Activated naive CD4-positive, alpha-beta T cell treated with anti-CD3 and anti-CD28 coated beads for 36 hours (primary cell): ENCODE measurements at regions not wholly inside any gene's neighbourhood (a gene's known extent, or its start where the extent isn't known, plus 50 kb on each side); places are given as distances from the start of the nearest gene placed in this dataset.
"Not testable (repeated sequence)": the region's sequence is repeated elsewhere in the genome, so short reads cannot be mapped to it uniquely, and the experiment has no call there.

Experiments
- CTCF ChIA-PET: fragments of 350-600 bp; sonication (Branson Sonifier 250); formaldehyde crosslinking; loops from one replicate; lab custom pipeline; 2021; ENCODE audit warnings: antibody characterized with exemption; lab: Charles Lee
- DNase-seq: peaks from one replicate; pipeline ENCODE4 v3.0.0-alpha.2; 2020
- H3K27ac Mint-ChIP-seq: one replicate; pipeline ENCODE4 v1.8.0; 2021; ENCODE audit warnings: mild to moderate bottlenecking, mixed read lengths
- H3K27me3 Mint-ChIP-seq: one replicate; pipeline ENCODE4 v1.8.0; 2021; ENCODE audit warnings: low read depth, mixed read lengths
- H3K36me3 Mint-ChIP-seq: one replicate; pipeline ENCODE4 v1.8.0; 2021; ENCODE audit warnings: low read depth, mixed read lengths
- H3K4me1 Mint-ChIP-seq: one replicate; pipeline ENCODE4 v1.8.0; 2021; ENCODE audit warnings: low read depth, mixed read lengths
- H3K4me3 Mint-ChIP-seq: one replicate; pipeline ENCODE4 v1.8.0; 2021; ENCODE audit warnings: mild to moderate bottlenecking, moderate library complexity, mixed read lengths
- H3K9me3 Mint-ChIP-seq: one replicate; pipeline ENCODE4 v1.8.0; 2021; ENCODE audit warnings: mixed read lengths
- intact Hi-C: fragments of 100-400 bp; cut with micrococcal nuclease; formaldehyde crosslinking; loops from one replicate; pipeline ENCODE4 v1.15.1; 2023

DNA sequence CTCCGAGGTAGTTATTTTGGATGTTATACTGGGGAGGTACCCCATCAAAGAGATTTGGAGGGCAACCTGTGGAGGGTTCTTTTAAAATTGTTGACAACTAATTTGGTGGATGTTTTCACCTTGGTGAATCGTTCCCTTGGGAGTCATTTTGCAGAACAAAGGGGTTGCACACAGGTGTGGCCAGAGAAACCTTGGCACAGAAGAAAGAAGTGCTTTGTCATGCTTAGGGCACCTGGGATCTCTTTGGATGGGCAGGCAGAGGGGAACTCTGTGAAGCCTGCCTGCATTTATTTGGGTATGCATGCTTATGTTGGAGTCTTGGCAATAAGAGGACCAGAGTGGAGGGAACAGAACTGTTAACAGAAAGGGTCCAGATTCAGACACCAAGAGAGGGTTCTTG is 376.4 kb upstream of the AMELY start:
- Mint-ChIP-seq H3K27ac (peak overlapping the region; percentile 91), H3K4me1 (peaks cover 65% of the 10 kb centered on the region), H3K36me3 (peaks cover 41% of the 10 kb centered on the region)
- DNase-seq, intact Hi-C loops, H3K4me3 Mint-ChIP-seq, H3K9me3 Mint-ChIP-seq, H3K27me3 Mint-ChIP-seq: not testable (repeated sequence)
- CTCF ChIA-PET = interaction anchor here (1.5 kb wide), 1 partner anchor 12 kb away, joined by 3 read pairs; no protein-coding TSS in a partner anchor

DNA sequence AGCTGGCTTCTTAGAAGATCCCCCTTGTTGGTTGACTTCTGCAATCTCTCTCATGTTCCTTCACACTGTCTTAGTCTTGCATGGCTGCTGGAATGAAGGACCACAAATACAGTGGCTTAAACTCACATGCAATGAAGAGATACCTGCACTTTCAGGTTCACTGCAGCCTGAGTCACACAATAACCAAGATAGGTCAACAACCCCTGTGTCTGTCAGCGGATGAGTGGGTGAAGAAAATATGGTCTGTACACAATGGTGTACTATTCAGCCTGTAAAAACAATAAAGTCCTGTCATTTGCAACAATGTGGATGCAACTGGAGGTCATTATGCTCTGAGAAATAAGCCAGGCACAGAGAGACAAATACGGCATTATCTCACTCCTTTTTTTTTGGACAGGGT is 373.8 kb upstream of the AMELY start:
- intact Hi-C loops = loop anchor here (2.0 kb wide), 1 partner anchor 17 kb away; no protein-coding TSS in a partner anchor
- Mint-ChIP-seq H3K4me3 (no peak overlapping the region), H3K27ac (peak overlapping the region; percentile 59), H3K36me3 (peaks cover 45% of the 10 kb centered on the region), H3K4me1 (peaks cover 64% of the 10 kb centered on the region), H3K9me3 (no peaks in the 10 kb centered on the region), H3K27me3 (no peaks in the 10 kb centered on the region)
- no peak for DNase-seq
- CTCF ChIA-PET = interaction anchor here (0.6 kb wide), 1 partner anchor 10 kb away, joined by 3 read pairs; no protein-coding TSS in a partner anchor

DNA sequence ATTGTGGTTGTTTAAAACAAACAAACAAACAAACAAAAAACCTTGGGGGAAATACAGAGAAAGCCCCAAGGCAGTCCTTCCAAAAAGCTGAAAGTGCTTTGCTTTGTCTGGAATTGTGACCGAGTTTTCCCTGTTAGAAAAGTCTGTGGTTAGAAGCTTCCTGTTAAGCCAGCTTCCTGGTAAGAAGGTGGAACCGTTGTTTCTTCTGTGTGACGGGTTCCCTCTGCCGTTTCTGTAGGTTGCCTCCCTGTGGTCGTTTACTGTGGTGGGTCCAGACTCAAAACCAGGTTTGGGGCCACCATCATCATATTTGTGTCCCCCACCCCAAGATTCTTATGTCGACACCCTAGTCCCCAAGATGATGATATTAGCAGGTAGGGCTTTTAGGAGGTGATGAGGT is 371.4 kb upstream of the AMELY start:
- peaks cover 58% of the 10 kb centered on the region for H3K36me3 Mint-ChIP-seq
- CTCF ChIA-PET = interaction anchor here (0.6 to 1.3 kb wide), 2 partner anchors 9 to 35 kb away, joined by 3 read pairs; no protein-coding TSS in a partner anchor
- H3K4me3 Mint-ChIP-seq = peak overlapping the region; percentile 27
- peak overlapping the region; percentile 87 for H3K27ac Mint-ChIP-seq
- intact Hi-C loops = no loop called here
- no peak for DNase-seq
- H3K4me1 Mint-ChIP-seq = peaks cover 67% of the 10 kb centered on the region
- no peaks in the 10 kb centered on the region for H3K27me3 Mint-ChIP-seq
- no peaks in the 10 kb centered on the region for H3K9me3 Mint-ChIP-seq

DNA sequence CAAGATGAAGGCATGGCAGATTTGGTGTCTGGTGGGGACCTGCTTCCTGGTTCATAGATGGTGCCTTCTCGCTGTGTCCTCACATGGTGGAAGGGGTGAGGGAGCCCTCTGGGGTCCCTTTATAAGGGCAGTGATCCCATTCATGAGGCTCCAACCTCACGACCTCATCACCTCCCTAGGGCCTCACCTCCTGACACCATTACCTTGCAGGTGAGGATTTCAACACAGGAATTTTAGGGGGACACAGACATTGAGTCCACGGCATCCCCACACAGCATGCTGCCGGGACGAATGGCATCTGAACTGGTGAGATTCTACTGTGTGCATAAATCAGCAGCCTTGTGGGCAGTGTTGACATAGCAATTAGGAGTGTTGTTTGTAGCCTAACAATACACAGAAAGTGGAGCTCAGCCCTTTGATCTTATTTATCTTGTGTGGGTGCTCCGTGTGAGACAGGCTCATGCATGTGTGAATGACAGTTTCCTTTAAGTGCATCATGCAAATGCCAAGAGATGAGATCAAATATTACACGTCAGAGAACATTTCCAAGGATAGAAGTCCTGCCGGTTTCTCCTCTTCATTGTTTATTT is 368.7 kb upstream of the AMELY start:
- H3K27me3 Mint-ChIP-seq, CTCF ChIA-PET, DNase-seq, H3K9me3 Mint-ChIP-seq: not testable (repeated sequence)
- Mint-ChIP-seq H3K4me1 (peaks cover 60% of the 10 kb centered on the region), H3K36me3 (peaks cover 63% of the 10 kb centered on the region), H3K4me3 (peak overlapping the region; percentile 78), H3K27ac (peak overlapping the region; percentile 94)
- intact Hi-C loops = loop anchor here (1.0 kb wide), 1 partner anchor 10 kb away; no protein-coding TSS in a partner anchor

DNA sequence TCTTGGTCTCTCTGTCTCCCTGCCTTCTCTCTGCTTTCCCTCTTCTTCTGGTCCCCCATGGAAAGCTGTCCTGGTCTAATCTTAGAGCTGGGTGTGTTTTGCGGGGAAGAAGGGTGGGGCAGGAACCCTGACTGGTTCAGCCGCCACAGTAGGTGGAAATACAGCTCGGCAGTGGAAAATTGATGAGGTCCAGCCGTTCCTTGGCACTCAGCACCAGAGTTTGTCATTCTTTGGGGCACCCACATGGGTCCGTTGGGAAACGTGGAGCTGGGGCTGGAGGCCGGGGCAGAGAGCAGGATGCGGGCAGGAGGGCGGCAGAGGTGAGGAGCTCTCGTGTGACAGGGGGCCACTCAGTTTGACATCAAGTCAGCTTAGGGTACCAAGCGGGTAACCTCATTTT is 364.2 kb upstream of the AMELY start:
- no peak for DNase-seq
- CTCF ChIA-PET = interaction anchor here (0.7 to 1.5 kb wide), 4 partner anchors 9 to 60 kb away, joined by 3 to 4 read pairs (median 4); no protein-coding TSS in a partner anchor
- peaks cover 47% of the 10 kb centered on the region for H3K36me3 Mint-ChIP-seq
- no peaks in the 10 kb centered on the region for H3K9me3 Mint-ChIP-seq
- H3K27ac Mint-ChIP-seq = peak overlapping the region; percentile 97
- peak overlapping the region; percentile 99 for H3K4me3 Mint-ChIP-seq
- peaks cover 36% of the 10 kb centered on the region for H3K4me1 Mint-ChIP-seq
- no peaks in the 10 kb centered on the region for H3K27me3 Mint-ChIP-seq
- intact Hi-C loops = loop anchor here (10.0 kb wide), 1 partner anchor 171 kb away; no protein-coding TSS in a partner anchor

DNA sequence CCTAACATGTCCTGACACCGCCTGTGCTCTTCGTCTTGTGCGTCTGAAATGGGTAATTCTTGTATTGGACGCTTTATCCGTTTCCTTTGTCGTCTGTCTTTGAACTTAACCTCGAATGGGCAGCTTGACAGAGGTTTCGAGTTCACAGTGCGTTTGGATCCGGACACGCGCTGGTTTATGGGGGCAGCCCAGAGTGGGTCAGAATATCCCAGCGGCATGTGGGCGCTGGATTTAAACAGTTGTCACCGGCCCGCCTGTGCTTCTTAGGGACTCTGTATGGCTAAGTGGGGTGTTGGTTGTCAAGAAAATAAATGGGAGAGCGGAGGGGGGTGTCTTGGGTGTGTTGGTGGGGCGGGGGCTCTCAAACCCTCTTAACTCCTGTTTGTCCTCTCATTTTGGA is 363.5 kb upstream of the AMELY start:
- CTCF ChIA-PET = interaction anchor here (1.4 kb wide), 1 partner anchor 10 kb away, joined by 4 read pairs; no protein-coding TSS in a partner anchor
- Mint-ChIP-seq H3K4me3 (peak overlapping the region; percentile 99), H3K4me1 (peaks cover 31% of the 10 kb centered on the region), H3K36me3 (peaks cover 44% of the 10 kb centered on the region), H3K27ac (peak overlapping the region; percentile 97), H3K27me3 (no peaks in the 10 kb centered on the region), H3K9me3 (no peaks in the 10 kb centered on the region)
- intact Hi-C loops = loop anchor here (10.0 kb wide), 1 partner anchor 170 kb away; no protein-coding TSS in a partner anchor
- DNase-seq = no peak

DNA sequence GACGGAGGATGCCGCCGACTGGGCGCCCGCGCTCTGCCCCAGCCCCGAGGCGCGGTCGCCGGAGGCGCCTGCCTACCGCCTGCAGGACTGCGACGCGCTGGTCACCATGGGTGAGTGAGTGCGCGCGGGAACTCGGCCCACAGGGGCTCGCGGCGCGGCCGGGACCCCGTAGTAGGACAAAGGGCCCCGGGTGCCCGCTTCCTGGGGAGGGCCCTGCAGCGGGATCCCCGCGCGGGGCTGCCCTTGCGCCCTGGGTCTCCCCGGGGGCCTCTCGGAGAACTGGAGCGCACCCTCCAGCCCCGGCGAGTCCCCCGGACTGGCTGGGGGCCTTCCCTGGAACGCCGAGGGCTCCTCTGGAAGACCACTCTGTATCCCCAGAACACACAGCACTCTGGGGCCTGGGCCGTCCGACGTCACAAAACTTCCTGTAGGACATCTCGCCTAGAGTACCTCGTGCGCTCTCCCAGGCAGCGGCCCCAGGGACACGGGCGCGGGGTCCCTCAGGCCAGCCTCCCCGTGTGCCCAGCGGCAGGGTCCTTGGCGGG is 362.9 kb upstream of the AMELY start:
- intact Hi-C loops = loop anchor here (5.0 to 10.0 kb wide), 2 partner anchors 170 to 598 kb away; no protein-coding TSS in a partner anchor
- peaks cover 38% of the 10 kb centered on the region for H3K36me3 Mint-ChIP-seq
- H3K4me3 Mint-ChIP-seq = peak overlapping the region; percentile 99
- DNase-seq = no peak
- peaks cover 26% of the 10 kb centered on the region for H3K4me1 Mint-ChIP-seq
- H3K27ac Mint-ChIP-seq = peak overlapping the region; percentile 97
- no peaks in the 10 kb centered on the region for H3K27me3 Mint-ChIP-seq
- CTCF ChIA-PET = no interaction called here
- no peaks in the 10 kb centered on the region for H3K9me3 Mint-ChIP-seq

DNA sequence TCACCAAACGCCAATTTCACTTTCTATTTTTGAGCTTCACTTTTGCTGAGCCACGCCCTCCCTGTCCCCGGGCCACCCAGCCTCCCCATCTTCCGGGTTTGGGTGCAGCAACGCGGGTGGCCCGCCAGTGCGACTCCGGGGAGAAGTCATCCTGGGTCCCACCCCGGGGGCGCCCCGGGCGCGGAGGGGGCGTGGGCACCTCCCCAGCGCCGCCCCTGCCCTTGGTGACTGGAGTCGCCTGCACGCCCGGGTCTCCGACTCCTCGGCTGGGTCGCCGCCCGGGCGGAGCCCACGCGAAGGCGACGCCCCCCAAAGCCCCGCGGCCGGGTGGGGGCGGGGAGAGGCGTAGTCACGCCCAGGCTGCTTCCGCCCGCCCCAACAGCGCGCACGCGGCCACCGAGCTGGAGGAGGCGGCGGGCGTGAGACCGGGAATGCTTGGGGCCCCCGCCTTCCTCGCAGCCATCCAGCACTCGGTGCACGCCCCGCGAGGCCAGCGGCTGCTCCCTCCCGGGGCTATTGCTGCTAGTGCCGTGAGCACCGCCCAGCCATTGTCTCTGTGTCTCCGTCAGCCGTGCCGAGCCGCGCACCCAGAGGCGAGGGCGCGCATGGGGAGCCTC is 362.1 kb upstream of the AMELY start:
- H3K4me1 Mint-ChIP-seq = peaks cover 18% of the 10 kb centered on the region
- peaks cover 30% of the 10 kb centered on the region for H3K36me3 Mint-ChIP-seq
- H3K9me3 Mint-ChIP-seq = no peaks in the 10 kb centered on the region
- H3K27me3 Mint-ChIP-seq = no peaks in the 10 kb centered on the region
- CTCF ChIA-PET = interaction anchor here (0.5 to 2.0 kb wide), 5 partner anchors 9 to 62 kb away, joined by 3 to 4 read pairs (median 4); no protein-coding TSS in a partner anchor
- DNase-seq = peak; percentile 90
- H3K4me3 Mint-ChIP-seq = peak overlapping the region; percentile 90
- intact Hi-C loops = loop anchor here (1.0 to 10.0 kb wide), 8 partner anchors 17 to 731 kb away; no protein-coding TSS in a partner anchor
- peak overlapping the region; percentile 96 for H3K27ac Mint-ChIP-seq

DNA sequence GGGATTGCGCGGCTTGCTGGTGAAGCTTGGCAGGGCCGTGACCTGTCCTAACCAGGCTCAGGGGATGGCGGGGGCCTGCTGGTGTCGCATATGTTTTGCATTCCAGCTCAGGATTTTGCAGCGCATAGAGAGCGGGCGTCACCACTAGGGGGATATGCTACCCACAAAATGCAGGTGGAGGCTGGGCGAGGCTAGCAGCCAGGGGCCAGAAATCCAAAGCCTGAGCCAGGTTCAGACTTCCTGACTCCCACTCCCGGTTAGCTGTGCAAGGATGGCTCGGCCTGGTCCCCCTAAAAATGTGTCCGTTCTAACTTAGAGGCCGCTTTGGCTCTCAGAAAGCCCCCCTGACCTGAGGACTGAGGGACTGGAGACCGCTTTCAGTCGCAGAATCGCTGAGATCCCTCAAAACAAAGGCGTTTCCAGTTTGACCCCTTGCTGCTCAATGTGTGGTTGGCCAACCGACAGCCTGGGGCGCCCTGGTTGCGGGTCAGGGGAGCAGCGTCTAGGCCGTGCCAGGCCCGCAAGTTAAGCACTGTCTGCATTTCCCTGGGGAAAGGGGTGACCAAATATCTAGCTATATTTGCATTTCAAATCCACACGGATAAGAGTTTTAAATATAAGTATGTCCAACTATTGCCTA is 361.1 kb upstream of the AMELY start:
- peak overlapping the region; percentile 90 for H3K4me3 Mint-ChIP-seq
- peaks cover 26% of the 10 kb centered on the region for H3K36me3 Mint-ChIP-seq
- CTCF ChIA-PET = interaction anchor here (0.5 to 2.0 kb wide), 10 partner anchors 37 to 236 kb away, joined by 3 to 4 read pairs (median 4); no protein-coding TSS in a partner anchor
- intact Hi-C loops = loop anchor here (1.0 to 10.0 kb wide), 8 partner anchors 18 to 732 kb away; no protein-coding TSS in a partner anchor
- H3K9me3 Mint-ChIP-seq = no peaks in the 10 kb centered on the region
- H3K27ac Mint-ChIP-seq = peak overlapping the region; percentile 96
- peak; percentile 75 for DNase-seq
- no peaks in the 10 kb centered on the region for H3K27me3 Mint-ChIP-seq
- H3K4me1 Mint-ChIP-seq = peaks cover 11% of the 10 kb centered on the region

DNA sequence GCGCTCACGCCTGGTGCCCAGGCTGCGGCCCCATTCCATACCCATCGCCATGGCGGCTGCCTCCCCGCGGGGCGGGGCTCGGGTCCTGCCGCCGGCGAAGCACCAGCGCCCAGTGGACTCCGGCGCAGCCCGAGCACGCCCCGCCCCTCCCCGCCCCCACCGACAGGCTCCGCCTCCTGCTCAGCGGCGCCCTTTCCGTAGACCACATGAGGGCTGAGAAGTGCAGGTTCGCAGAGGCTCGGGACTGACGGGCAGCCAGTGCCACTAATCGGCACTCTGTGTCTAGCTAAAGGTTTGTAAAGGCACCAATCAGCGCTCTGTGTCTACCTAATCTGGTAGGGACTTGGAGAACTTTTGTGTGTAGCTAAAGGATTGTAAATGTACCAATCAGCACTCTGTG is 352.2 kb upstream of the AMELY start:
- DNase-seq = no peak
- no peak overlapping the region for H3K27ac Mint-ChIP-seq
- intact Hi-C loops = no loop called here
- no peaks in the 10 kb centered on the region for H3K36me3 Mint-ChIP-seq
- H3K9me3 Mint-ChIP-seq = no peaks in the 10 kb centered on the region
- no peak overlapping the region for H3K4me3 Mint-ChIP-seq
- CTCF ChIA-PET = interaction anchor here (1.8 kb wide), 1 partner anchor 12 kb away, joined by 4 read pairs; no protein-coding TSS in a partner anchor
- no peaks in the 10 kb centered on the region for H3K27me3 Mint-ChIP-seq
- no peaks in the 10 kb centered on the region for H3K4me1 Mint-ChIP-seq

DNA sequence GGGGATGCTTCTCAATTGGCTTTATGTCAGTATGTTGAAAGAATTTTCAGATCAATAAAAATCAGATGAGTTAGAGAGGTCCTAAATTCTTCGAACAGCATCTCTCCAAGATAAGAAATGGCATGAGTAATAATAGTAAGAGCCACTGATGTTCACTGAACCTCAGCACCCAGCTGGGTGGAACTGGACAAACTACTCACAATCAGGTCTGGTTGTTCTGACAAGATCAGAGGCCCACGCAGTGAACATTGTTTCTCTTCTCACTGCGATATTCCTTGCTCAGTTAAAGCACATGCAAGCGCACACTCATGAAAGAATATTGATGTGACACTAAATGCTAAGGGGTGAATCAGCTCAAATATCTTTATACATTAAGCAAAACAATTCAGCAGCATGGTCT is 351.0 kb upstream of the AMELY start:
- CTCF ChIA-PET = no interaction called here
- Mint-ChIP-seq H3K36me3 (no peaks in the 10 kb centered on the region), H3K27ac (no peak overlapping the region), H3K9me3 (peaks cover 3% of the 10 kb centered on the region), H3K4me3 (no peak overlapping the region), H3K27me3 (no peaks in the 10 kb centered on the region), H3K4me1 (no peaks in the 10 kb centered on the region)
- DNase-seq = no peak
- intact Hi-C loops = no loop called here

DNA sequence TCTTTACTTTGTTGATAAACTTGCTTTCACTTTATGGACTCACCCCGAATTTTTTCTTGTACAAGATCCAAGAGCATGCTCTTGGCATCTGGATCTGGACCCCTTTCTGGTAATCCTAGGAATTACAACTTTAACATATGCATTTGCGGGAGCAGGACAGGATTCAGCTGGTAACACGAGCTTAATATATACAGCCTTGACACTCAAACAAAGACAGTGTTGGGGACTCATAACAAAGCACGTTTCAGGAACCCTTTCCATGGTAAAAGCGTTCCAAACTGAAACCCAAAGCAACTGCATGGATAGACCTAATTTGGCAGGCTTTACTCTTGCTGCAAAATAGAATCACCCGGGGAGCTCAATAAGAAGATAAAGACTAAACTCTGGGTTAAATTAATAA is 349.7 kb upstream of the AMELY start:
- H3K9me3 Mint-ChIP-seq = peaks cover 8% of the 10 kb centered on the region
- H3K27ac Mint-ChIP-seq = no peak overlapping the region
- no peak overlapping the region for H3K4me3 Mint-ChIP-seq
- intact Hi-C loops = no loop called here
- H3K4me1 Mint-ChIP-seq = peaks cover 4% of the 10 kb centered on the region
- no peak for DNase-seq
- no peaks in the 10 kb centered on the region for H3K36me3 Mint-ChIP-seq
- H3K27me3 Mint-ChIP-seq = no peaks in the 10 kb centered on the region
- CTCF ChIA-PET = no interaction called here
